HCEC 1CT (cell line): ENCODE measurements at regions not wholly inside any gene's neighbourhood (a gene's known extent, or its start where the extent isn't known, plus 50 kb on each side); places are given as distances from the start of the nearest gene placed in this dataset.

Experiments used
- DNase-seq: peaks from one replicate; pipeline ENCODE4 v3.0.0-alpha.2; 2017

DNA sequence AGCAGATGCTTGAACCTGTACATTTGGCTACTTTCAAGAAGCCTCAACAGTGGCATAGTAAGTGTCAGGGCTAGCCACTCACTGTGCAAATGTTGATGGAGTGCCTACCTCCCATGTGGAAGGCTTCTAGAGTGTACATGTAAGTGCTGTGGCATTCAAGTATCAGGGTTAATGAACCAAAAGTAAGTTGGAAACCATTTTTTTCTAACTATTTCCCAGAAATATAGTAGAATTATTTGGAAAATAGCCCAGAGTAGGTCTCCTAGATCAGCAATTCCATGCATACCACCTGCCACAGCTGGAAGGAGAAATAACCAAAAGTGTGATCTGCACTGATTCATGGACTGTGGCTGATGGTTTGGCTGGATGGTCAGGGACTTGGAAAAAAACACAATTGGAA, 53.3 kb downstream of the FOXD1 start:
- no peak for DNase-seq

DNA sequence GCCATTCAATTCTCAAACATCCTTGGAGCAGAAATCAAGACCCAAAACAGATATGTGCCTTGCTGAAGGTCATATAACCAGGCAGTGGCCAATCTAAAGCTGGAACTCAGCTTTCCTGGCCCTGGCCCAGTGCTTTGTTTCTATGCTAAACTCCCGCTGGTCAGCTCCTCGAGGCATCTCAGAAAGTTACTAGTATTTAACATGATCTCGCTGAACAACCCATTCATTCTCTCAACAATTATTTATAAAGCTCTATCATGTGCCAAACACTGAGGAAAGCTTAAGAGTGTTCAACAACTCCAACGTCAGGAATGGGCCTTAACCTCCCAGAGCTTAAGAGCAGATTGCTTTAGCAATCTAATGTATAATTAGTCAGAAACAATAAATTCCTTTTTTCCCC, 54.0 kb downstream of the FOXD1 start:
- DNase-seq = no peak

DNA sequence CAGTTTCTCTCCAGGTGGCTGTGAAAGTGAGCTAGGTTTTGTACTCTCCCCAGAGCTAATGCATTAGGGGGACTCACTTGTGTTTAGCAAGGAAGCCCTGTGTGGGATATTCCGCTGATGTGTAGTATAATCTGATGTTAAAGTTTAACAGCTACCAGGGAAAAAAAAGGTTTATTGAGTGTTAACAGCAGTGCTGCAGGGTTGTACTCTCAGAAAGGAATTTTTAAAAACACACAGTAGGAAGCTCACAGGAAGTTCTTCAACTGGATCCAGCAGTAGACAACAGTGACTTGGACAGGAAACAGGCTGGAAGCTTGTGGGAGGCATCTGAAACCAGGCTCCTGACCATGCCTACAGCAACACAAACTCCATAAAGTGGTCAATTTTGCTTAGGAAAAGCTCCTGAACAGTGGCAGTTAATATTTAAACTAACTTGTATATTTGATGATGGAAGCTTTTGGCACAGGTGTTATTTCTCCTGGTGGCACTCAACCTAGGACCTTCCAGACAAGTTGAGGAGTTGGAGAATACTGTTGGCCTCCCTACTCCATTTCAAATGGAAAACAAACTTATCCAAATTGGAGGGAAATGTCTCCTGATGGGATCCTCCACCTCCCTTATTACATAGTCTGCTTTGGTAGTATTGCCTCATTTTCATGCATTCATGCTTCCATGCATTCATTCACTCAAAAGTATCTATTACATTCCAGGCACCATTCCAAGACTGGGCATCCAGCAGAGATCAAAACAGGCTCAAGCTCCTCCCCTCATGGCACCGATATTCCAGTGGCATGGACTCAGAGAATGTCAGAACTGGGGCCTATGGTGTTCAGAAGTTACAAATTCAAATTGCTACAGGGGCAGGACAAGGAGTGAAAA, 54.7 kb downstream of the FOXD1 start:
- DNase-seq = no peak

DNA sequence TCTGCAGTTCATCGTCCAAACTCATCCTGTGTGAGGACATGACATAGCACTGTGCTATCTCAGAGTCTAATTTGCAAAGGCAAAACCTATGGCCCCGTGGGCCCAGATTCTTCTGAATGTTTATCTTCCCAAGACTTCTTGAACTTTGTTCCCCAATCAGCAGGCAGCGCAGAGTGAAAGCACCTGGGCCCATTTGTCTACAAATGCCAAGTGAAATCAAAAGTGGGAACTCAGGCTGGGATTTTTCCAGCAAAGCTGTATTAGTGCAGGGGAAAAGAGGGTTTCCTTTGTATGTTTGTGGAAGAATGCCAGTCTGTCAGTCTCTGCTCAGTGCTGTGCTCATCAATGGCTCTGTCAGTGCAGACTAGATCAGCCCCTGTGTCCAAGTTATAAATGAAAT, 55.8 kb downstream of the FOXD1 start:
- DNase-seq = no peak

DNA sequence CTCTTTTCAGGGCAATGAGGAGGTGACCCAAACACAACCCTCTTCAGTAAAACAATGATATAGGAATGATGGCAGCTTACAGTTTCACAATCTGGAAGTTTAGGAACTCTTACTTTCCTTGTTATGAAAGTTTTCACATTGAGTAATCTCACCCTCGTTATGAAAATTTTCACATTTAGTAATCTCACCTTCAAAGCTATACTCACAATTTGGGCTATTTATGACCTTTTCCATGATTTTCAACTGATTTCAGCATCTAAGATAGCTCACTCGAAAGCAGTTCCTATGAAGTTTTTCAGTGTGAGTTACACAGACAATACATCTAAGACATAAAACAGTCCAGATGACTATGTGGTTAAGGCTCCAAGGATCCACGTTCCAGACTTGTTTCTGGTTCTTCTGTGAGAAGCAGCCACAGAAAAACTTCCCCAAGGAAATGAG, 57.1 kb downstream of the FOXD1 start:
- DNase-seq = peak; percentile 56

DNA sequence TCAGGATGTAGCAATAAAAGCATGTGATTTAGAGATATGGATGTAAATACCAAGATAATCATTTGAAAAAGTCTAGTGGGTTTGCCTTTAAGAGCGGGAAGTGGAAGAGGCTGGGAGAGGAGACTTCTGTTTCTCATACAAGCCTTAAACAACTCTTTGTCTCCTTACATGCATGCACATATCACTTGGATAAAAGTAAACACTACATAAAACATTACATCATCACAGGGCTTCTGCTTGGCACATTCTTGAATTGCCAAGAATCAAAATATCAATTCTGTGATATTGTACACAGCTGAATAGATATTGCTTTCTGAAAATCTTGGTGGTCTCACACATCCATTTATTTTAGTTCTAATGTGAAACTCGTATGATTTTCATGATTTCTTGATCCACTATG, 57.6 kb downstream of the FOXD1 start:
- DNase-seq = no peak

DNA sequence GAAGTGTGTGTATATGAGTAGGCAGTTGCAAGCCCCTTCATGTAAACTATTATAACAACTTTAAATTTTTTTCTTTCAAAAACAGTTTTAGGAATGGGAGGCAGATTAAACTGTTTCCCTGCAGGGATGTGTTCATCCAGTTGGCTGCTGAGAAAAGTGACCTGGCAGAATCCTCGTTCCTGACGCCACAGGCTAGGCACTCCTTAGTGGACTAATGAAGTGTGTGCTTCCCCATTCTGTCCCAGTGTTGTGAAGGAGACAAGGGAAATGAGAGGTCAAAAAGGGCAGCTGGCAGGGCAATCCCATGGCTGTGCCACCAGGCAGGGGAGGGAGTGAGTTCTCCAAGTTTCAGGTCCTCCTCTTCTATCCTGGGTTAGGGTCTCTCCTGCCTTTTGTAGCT, 59.8 kb downstream of the FOXD1 start:
- DNase-seq = no peak

DNA sequence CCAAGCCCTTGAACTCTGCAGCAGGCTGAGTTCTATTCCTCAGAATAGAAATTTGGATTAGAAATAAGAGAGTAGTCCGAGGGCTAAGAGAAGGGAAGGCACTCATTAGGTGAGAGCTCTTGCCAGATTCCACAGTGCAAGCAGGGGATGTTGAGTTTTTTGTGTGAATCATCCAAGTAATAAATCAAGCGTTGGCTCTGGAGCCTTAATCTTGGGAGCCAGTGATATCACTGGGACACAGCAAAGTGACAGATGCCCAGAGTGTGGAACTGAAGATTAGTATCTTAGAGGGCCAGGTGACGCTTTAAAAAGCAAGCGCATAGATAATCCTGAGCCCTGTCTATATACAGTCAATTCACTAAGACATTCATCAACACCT, 60.3 kb downstream of the FOXD1 start:
- DNase-seq = peak; percentile 26

DNA sequence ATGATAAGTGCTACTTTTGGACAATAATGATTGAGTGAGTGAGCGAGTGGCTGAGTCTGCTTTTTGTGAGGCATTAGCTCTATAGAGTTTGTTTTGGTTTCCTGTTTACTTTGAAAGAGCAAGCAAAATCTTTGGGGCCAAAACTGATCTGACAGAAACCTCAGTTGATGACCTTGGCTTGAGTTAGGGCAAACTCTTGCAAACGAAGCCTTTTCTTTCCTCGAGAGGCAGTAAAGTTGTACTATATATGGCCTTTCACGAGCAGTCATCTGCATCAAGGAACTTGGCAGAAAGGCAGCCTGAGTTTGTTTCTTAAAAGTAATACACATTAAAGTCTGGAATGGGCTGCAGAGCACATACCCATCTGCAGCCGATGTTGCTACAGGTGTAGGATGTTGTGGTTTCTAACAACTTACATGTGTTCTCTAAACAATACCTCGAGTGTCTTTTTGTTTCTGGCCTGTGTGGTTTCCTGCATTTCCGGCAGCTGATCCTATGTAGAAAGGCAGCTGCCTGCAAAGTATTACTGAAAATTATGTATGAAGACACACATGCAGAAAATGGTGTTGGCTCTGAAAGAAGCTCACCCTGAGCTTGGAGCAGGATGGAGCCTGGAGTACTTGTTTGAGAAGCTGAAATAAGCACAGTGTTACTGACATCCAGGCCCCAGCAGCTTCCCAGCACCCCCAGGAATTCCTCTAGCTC, 60.8 kb downstream of the FOXD1 start:
- no peak for DNase-seq

DNA sequence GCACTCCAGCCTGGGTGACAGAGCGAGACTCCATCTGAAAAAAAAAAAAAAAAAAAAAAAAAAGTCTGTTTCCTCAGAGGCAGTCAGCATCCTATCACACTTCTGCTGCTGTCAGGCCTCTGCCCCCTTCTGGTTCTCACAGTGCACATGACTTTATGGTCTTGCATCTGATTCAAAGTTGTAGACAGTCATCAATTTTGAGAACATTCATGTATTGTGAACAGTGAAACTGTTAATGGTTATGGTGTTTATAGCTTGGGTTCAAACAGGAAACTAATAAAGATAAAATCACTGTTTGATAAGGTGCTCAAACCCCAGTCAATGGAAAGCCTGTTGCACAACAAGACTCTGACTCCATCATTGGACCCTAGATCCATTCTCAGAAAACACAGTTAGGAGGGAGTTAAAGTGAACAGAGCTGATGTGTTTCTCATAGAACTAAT, 61.4 kb downstream of the FOXD1 start:
- DNase-seq = peak; percentile 12

DNA sequence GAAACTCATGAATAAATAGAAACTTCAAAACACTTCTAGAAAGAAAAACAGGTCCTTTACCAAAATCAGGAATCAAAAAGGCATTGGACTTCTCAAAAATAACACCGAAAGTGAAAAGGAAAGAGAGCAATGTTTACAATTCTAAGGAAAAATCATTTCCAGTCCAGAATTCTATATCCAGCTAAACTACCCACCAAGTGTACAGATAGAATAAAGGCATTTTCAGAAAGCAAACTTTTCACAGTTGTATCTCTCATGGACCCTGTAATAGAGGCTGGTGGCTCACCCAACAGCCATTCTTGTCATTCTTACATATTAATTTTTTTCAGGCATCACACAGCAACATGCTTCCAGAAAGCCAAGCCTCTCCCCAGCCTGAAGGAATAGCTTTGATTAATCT, 63.7 kb downstream of the FOXD1 start:
- no peak for DNase-seq

DNA sequence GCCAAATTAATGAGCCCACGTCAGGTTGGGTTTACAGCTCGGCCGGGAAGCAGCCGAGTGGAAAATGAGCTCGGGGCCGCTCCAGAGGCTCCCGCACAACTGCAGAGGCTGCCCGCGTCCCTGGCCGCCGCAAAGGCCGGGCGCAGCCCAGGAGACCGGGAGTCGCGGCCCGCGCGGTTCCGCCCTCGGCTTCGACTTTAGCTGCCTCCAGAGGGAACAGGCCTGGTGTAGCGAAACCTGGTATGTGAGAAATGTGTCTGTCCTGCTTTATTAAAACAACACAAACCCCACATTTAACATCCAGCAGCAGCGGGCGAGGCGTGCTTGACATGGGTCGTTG, 66.2 kb downstream of the FOXD1 start:
- DNase-seq = no peak

DNA sequence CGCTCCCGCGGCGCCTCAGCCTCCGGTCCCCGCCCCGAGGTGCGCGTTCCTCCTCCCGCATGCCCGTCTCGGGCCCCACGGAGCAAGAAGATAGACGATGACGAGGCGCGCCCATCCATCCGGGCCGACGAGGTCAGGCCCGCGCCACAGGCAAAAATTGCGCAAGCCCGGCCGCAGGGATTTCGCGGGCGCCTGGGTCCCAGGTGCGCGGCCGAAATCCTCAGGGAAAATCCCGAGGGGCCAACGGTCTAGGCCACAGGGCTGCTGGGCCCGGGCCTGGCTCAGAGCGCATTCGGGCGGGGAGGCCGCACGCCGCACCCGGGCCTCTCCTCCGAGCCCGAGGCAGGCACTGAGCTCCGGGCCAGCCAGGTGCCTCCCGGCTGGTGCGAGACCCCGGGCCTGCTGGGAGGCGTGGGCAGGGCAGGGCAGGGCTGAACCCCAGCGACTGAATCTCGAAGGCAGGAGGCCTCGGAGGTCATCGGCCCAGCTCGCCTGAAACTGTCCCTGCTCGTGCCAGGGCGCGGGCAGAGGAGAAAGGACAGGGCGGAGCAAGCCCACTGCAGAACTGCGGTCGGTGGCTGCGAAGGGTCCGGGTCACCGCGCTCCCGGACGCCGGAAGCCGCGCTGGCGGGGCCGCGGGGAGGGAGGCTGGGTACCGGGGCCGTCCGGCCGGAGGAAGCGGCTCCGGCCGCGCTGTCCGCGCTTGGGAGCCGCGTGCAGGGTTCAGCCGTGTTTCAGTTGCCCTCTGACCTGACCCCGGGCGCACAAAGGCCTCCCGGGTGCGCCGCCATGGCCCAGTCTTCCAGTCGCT, 66.8 kb downstream of the FOXD1 start:
- no peak for DNase-seq

DNA sequence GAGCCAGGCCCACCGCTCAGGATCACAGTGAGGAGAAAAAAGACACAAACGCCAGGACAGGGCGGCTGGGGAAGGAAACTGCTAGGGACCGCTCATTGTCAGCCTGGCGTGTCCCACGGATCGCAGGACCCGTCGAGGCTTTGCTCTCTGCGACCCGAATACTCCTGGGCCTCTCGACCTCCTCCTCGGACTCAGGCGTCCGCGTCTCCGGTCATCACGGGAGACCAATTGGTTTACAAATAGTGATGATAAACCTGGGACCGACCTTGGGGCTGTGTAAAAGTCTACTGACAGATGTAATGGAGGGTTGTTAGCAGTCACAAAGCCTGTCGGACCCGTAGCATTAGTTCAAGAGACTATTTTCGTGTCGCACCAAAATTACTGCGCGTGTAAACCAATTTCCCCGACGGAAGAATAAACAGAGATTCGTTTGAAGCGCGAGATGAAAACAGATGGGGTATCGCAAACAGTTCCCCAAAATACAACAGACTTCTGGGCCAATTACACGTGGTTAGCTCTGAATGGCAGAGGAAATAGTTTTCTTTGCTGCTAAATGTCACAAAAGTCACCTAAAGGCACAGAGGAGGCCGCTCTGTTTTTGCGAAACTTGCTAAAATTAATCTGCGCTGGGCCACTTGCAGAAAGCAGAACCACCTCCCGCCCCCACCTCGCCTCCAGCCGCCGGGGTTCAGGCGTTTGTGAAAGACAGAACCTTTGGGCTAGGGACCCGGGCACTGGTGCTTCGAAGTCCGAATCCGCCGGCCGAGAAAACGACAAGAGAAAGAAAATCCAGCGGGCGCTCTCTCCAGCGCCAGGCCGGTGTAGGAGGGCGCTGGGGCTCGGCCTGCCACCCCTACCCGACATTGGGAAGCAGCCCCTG, 67.6 kb downstream of the FOXD1 start:
- DNase-seq = no peak

DNA sequence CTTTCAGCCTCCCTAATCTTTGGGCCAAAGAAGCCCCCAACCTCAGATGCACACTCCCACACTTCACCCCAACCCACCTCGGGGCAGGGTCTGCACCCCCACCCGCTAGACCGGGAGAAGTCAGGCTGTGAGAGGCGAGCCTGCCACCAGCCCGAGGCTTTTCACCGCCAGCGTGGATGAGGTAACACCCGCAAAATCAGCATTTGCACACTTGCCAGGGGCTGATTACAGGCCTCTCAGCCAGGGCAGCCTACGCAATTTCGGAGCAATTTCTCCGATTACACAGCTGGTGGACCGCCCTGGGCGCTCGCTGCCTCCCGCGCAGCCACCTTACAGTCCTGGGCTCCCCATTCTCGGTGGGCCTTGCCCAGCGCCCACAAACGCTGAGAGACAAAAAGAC, 68.5 kb downstream of the FOXD1 start:
- DNase-seq = no peak

DNA sequence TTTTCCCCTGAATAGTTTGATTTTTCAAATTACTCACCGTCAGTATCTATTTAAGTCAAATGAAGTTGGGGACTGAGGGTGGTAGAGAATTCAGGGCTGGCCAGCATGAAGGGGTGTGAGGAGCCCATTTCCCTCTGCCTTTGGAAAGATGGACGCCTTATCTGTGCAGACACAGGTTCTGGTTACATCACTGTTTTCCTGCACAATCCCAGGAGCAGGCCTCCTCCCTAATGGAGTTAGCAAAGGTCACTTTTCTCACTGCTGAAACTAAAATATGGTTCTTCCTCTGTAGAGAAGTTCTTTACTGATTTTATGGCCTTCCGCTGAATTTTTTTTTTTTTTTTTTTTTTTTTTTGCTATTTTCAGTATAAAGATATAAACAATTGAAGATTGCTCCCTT, 69.1 kb downstream of the FOXD1 start:
- DNase-seq = no peak

DNA sequence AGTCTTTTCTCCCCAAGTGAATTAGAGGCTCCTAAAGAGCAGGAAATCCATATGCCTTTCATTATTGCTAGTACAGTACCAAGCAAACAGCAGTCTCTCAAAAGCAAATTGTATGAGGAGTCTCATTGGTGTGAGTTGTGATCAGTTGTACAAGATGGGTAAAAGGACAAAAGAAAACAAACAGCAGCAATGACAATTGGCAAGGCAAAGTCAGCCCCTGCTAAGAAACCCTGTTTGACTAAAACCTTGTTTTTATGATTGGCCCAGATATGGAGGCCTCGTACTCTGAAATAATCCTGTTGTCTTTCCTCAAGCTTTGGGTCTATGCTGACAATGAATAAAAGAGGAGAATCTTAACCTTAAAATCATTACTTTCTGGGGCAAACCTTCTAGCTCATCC, 69.8 kb downstream of the FOXD1 start:
- DNase-seq = no peak

DNA sequence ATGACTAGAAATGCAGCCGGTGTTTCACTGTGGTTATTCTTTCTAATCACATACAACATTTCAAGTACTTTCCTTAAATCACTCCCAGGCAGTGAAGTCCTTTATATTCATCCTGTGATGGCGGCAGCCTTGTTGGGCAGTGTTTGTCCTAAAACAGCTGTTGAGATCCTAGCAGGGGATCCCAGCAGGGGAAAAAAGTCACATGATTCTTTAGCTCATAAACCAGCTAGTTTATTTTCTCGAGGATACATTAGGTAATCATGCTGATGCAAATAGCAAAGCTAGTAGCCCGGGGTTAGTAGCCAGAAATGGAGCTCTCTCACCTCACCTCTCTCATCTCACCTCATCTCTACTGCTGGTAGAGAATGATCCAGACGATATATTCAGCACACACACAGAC, 70.5 kb downstream of the FOXD1 start:
- DNase-seq = peak; percentile 58

DNA sequence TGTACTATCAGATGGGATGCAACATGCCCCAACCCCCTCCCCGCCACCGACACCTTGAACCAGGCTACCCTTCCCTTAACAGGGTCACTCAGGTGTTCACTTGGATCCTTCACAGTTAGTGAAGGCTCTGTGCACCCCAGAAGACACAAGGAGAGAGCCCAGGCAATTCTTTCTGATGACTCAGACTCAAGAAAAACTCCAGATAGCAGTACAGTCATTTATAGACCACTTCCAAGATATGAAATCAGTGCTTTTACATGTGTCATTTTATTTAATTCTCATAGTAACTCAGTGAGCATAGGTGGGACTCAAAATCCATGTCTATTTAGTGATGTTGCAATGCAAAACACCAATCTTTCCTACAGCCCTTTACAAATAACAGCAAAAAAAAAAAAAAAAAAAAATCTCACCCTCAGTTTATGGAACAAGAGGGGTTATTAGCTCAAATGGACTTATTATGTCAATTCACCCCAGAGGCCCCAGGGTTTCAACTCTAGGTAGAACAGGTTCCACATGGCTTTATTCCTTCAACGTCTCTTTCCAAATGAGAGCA, 71.9 kb downstream of the FOXD1 start:
- peak; percentile 83 for DNase-seq

DNA sequence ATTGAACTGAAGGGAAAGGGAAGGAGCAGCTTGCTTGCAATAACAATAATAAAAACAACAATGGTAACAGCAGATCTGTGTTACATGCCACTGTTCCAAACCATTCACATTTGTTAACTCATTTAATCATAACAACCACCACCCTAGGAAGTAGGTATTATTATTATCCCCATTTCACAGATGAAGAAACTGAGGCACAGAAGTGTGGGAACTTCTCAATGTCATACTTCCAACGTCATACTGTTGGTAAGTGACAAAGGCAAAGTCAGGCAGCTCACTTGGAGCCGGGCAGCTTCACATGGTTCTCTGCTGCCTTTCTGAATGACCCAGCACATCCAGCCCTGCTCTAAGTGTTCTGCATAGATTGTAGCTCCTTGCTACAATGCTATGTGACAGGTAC, 72.6 kb downstream of the FOXD1 start:
- DNase-seq = no peak

DNA sequence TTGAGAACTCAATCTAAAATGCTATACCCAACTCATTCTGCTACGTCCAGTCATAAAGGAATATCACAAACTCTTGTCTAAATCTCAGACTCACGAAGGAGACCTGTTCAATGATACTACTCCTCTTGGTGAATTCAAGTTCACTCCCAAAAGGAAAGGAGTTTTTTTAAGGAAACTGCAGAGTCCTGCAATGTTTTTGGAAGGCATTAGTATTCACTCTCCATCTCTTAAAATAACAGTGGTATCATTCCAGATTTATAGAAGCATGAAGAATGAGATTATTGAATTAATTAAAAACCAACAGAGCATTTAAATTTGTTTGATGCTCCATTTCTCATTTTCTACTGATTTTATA, 73.4 kb downstream of the FOXD1 start:
- no peak for DNase-seq

DNA sequence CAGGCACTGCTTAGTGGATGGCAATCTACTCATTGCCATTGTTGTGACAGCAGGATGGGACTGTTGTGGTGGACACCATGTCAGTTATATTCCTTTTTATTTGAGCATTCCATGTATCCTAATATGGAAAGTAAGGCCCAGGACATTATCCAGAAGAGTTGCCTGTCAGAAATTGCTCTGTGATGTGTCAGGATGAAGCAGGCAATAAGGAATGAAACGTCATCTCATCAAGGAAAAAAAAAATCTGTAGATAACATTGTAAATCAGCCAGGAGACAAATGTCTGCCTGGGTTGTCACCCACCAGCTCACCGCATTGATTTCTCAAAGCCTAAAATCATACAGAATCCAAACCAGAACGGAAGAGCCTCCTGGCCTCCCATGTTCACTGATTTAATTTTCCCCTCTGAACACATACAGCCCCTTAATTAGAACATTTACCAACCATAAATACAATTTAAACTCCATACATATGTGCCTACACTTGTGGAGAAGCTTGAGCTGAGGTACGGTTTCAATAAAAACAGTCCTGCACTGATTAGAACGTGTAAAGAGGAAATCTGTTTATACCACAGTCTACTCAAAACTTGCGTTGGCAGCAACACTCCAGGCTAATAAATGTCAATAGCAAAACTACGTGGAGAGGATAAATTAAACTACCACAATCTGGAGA, 73.9 kb downstream of the FOXD1 start:
- DNase-seq = peak; percentile 93
